Dermis microvascular lymphatic vessel endothelial cell (primary cell): ENCODE measurements at regions not wholly inside any gene's neighbourhood (a gene's known extent, or its start where the extent isn't known, plus 50 kb on each side); places are given as distances from the start of the nearest gene placed in this dataset.
"Not testable (repeated sequence)": the region's sequence is repeated elsewhere in the genome, so short reads cannot be mapped to it uniquely, and the experiment has no call there.

Source experiments
- DNase-seq, 2 donors: peaks; one replicate each; pipeline versions ENCODE4 v3.0.0 to v3.0.0-alpha.2; 2010; ENCODE audit warnings: low read depth in 2 of 2

DNA sequence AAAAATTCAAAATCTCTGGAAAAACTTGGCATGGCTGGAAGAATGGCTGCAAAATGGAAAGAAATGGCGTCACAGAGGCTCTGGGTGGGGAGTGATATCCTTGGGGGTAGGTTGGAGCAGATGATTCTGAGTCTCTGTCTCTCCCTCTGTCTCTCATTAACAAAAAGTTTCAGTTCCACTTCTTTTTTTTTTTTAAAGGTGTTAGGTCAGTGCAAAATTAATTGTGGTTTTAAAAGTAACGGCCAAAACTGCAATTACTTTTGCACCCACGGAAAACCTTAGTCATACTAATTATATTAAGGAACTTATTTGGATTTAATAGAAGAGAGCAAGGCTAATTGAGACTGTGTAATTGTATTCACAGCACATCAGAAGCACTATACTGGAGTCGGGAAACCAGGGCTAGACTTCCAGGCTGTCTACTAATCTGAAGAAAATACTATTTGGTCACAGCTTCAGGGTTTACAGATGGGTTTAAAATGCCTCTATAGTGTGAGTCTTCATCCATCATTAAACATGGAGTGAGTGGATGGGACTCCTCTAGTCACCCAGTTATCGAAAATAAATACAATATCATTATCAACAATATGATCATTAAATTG is 289.1 kb upstream of the PLD5 start:
- no peak for DNase-seq

DNA sequence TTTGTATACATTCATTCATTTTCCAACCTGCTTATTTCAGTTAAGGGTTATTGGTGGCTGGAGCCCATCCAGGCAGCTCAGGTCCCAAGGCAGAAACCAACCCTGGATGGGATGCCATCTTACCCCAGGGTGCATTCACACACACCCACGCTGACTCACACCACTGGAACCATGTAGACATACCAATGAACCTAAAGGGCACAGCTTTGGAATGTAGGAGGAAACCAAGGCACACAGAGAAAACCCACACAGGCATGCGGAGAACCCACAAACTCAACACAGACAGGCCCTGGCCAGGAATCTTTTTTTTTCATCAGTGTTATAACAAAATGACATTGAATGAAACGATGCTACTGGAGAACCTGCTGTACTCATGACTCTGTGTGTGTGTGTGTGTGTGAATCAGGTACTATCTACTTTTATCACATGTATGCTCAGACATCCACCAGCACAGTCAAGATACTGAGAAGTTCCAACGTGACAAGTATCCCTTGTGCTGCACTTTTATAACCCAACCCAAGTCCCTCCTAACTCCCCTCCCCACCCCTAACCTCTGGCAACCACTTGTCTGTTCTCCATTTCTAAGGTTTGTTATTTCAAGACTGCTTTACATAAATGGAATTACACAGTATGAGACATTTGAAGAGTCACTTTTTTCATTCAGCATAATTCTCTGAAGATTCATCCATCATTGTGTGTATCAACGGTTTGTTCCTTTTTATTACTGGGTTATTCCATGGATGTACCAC is 286.8 kb upstream of the PLD5 start:
- DNase-seq: no peak

DNA sequence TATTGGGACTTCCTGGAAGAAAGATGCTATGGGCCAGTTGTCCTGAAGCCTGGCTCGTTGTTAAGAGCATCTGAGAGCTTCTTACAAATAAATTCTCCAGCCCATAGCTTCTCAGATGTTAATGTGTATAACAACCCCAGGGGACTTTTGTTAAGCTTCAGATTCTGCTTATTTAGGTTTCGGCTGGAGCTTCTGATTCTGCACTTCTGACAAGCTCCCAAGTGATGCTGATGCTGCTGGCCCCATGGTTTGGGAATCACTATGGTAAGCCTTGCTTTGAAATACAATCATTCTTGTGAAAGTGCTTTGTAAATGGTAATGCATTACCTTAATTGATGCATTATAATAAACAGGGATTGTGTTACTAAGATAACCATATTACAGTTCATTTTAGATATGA is 281.8 kb upstream of the PLD5 start:
- DNase-seq: no peak

DNA sequence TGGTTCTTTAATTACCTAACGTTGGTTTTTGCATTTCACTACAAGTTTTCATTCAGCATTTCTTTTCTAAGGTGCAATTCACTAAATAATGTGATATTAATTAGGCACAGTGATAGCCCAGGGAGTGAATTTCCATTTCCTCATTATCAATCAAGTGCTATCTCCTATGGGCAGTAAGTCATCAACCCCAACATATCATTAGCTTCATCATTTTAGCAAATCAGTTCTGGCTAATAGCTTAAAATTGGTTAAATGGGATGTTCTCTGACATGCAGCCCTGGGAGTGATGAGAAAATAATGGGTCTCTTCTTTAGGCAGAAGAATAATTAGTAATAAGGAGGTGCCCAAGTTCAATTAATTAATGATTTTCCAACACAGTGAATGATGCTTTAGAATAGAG is 280.9 kb upstream of the PLD5 start:
- DNase-seq: not testable (repeated sequence)

DNA sequence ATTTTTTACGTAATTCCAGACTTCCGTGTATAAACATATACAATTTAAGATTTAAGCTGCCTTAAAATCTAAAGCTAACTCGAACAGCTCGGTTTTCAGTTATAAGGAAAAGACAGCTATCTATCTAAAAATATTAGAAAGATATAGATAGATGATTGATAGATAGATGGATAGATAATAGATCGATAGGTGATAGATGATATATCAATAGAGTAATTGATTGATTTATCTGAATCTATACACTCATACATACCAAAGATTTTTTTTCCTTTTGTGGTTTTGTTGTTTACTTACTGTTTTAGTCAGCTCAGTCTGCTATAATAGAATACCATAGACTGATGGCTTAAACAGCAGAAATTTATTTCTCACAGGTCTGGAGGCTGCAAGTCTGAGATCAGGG is 278.5 kb upstream of the PLD5 start:
- no peak for DNase-seq

DNA sequence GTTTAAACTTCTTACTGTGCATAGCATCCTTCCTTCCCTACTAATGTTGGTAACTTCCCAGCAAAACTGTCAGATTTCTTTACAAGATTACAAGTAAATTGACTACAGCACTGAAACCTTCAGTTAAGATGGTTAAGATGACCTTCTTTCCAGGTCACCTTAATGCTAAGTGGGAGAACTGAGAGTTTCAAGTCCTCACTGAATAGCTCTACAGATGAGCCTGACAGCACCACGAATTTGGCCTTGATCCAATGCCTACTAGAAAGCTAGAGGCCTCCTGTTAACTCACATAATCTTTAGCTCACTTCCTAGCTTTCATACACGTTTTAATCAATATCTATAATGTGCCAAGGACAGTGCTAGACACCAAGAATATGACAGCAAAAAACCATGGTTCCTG is 276.0 kb upstream of the PLD5 start:
- no peak for DNase-seq

DNA sequence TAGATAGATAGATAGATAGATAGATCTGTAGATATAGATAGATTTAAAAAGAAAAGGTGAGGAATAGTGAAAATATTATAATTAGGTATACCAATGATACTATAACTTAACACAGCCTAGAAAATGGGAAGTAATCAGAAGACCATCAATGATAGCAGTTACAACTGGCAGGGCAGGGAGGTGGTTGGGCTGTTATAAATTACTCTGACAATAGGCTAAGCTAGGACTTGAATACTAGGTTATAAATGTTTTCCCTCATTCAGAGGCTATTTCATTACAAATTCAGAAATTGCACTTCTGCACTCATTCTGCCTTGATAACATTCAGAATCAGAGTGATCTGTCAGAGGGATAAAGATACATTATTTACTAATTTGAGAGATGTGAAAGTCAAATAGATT is 273.4 kb upstream of the PLD5 start:
- DNase-seq: no peak

DNA sequence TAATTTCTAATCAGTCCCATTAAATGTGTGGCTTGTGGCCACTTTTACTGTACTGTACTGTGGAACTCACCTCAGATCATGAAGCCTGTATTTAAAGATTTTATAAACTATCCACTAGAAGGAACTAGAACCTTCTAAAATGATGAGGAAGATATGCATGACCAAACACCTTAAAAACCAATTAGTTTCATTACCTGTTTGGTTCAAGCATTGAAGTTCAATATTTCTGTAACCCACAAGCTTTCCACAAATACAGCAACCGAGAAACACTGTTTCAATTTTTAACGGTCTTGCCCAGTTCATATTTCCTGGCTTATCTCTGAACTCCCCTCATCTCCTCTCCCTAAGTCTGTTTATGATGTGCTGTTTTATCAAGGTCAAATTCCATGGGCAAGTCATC is 264.3 kb upstream of the PLD5 start:
- DNase-seq: no peak

DNA sequence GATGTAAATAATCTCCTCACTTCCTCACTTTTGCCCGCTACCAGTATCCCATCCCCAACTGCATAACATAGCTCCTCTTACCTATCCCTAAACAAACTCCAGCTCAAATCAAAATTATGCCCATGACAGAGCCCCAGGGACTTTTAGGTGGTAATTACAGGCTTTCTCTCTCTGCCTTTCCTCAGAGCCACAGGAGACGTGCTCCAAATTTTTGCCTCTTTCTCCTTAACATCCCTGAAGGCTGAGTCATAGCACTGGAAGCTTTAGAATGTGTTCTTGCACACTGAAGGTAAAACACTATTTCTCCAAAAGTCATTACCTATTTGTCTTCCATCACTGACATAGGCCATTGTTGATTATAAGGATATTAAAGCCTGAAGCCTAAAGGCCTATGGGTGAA is 263.5 kb upstream of the PLD5 start:
- no peak for DNase-seq

DNA sequence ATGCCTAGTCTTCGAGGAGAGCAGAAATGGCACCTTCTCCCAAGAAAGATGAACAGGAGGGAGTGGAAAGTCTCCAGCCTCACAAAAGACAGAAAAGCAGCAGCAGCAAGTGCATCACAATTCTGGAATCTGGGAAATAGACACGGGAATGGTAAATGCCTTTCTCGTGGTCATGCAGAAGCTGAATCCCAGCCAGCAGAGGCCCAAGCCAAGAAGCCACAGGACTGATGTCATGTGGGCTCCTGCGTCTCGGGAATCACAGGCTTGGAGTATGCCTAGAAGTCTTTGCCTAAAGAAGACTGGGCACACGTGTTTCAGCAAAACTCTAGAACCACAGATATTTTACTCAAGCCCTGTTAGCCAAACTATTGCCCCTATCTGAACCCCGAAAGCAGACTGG is 260.3 kb upstream of the PLD5 start:
- no peak for DNase-seq

DNA sequence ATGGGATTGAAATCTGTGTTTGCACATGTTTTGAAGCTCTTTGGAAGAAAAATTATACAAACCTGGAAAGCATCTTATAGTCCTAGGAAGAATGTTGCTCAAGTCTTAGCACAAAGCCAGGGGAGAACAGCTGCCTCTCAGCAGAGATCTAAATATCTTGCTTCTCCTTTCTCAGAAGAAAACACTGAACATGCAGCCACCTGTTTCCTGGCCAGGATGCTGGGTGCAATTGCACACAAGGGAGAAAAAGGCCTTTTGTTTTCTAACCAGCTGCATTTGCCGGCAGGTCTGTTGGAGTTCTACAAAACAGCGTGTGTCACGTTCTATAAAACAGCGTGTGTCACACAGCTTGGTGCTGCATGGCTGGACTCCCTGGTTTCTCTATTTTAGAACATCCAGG is 259.6 kb upstream of the PLD5 start:
- no peak for DNase-seq

DNA sequence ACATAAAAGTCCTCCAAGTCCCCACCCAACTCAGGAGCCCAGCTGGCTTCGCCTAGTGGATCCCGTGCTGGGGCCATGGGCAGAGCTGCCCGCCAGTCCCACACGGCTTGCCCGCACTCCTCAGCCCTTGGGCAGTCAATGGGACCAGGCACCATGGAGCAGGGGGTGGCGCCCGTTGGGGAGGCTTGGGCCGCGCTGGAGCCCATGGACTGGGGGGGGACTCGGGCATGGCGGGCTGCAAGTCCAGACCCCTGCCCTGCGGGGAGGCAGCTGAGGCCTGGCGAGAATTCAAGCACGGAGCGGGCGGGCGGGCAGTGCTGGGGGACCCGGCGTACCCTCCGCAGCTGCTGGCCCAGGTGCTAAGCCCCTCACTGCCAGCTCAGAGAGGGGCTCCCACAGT is 249.8 kb upstream of the PLD5 start:
- DNase-seq: no peak

DNA sequence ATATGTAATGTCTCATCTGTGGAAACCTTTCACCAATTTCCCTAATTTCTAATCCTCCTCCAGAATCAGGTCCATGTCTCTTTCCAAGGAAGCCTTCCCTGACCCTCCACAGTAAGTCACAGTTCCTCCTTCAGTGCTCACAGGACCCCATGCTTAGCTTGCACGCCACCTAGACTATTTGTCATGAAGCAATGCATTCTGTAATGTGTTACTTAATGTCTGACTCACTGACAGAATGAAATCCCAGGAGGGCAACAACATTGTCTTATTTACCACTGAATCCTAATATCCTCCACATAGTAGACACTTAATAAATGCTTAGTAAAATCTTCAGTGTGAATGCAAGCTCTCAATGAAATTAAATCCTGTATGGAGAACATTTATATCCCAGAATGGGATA is 245.9 kb upstream of the PLD5 start:
- DNase-seq: no peak

DNA sequence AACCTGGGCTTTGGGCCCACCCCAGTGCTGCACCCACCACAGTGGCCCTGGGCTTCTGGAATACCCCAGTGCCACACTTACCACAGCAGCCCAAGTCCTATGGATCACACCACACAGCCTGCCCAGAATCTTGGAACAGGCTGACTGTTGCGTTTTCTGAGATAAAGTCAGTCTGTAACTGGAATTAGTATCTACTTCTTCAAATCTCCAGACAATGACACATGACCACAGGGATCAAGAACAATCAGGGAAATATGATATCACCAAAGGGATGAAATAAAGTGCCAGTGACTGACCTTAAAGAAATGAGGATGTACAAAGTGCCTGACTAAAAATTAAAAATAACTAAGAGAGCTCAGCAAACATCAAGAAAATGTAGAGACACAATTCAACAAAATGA is 239.7 kb upstream of the PLD5 start:
- no peak for DNase-seq

DNA sequence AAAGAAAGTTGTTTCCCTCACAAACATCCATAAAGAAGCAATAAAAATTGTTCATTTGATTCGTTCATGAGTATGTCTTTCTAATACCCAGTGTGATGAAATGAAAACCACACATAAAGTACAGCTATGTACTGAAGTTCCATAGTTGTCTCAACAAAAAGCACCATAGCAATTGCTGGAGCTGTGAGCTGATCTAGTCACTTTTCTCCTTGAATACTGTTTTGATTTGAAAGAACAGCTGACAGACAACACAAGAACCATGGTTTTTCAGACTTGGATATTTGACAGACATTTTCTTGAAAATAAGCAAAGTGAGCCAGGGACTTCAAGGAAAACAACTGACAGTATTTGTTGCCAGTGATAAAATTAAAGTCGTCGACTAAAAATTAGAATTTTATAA is 237.1 kb upstream of the PLD5 start:
- DNase-seq: no peak

DNA sequence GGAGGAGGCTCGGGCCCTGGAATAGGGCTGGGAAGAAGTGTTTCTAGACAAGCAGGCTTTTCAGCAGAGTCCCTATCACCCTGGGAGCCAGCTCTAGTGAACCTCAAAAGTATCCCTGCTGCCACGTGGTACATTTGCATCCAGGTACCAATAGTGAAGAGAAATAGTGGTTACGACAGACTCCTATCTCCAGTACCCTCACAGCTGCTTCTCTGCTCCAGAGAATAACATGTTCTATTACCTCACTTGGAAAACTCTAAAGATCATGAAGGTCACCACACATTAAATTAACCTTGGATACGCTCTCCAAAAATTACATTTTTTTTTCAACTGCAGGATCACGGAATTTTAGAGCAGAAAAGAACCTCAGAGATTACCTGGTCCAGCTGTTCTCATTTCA is 230.4 kb upstream of the PLD5 start:
- DNase-seq: no peak

DNA sequence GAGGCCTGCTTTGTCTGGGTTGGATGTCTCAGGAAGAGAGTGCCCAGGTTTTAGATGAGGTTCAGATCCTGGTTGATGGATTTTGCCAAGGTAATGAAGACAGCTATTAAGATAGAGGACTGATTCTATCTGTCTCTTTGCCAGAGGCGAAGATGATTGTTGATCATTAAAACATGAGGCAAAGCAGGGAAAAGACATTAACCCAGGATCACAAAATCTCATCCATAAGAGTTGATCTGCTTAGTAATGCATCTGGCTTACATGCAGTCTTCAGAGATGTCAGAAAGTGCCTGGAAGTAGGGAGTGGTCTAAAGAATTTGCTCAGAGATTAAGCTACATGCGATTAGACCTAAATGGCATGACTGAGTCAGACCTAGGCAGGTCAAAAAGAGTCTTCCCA is 229.6 kb upstream of the PLD5 start:
- DNase-seq: no peak

DNA sequence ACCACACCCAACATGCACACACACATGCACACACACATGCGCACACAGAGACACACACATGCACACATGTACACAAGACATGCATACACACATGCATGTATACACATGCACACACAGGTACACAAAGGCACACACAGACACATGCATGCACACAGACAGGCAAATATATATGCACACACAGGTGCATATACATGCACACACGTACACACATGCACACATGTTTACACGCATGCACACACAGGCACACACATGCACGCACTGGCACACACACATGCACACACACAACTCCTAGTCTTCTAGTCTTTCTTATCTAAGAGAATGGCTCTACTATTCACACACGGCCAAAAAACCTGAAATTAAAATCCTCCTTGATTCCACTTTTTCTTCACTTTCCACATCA is 222.7 kb upstream of the PLD5 start:
- no peak for DNase-seq

DNA sequence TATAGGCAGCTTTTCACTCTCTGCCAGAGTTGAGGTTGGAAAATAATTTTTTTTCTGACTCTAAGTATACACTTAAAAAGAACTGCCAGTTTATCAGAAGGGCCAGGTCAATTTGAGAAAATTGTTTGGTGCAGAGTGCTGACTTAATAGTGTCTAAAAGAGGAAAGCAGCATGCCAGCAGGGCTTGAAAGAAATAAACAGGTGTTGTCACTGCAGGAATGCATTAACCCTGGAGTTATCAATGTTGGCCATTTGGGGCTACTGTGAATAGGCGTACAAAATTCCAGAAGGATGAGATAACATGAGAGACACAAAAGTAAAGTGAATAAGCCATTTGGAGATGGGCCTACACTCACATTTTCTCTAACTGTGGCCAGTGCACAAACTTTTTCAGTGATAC is 220.6 kb upstream of the PLD5 start:
- no peak for DNase-seq

DNA sequence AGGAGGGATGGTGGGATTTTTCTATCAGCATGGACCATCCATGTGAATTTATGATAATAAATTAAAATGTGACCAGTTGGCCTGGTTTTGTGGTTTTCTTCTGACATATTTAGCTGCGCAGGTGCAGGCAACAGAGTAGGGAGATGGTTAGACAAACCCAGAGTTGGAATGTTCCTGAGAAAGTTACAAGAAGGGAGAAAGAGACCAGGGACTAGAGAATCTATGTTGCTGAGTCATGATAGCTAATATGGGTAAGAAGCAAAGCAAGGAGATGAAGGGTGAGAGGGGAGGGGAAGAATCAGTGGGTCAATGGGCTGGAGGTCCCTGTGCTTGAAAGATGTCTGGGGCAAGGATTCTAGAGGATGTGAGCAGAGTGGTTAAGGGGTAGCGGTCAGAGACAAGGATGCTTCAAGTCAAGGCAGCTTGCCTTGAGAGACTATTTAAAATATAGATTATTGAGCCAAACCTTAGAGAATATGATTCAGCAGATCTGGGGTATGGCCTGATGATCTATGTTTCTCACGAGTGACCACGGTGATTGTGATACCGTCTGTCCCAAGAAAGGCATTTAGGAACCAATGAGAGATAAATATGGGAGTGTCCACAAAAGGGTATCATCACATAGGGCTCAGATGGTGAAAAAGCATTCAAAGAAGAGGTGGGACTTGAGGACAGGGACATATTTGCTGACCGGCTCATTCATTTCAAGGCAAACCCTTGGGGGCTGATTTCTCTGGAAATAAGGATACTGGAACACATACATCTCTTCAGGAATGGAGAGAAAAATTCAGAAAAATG is 219.7 kb upstream of the PLD5 start:
- DNase-seq: no peak

DNA sequence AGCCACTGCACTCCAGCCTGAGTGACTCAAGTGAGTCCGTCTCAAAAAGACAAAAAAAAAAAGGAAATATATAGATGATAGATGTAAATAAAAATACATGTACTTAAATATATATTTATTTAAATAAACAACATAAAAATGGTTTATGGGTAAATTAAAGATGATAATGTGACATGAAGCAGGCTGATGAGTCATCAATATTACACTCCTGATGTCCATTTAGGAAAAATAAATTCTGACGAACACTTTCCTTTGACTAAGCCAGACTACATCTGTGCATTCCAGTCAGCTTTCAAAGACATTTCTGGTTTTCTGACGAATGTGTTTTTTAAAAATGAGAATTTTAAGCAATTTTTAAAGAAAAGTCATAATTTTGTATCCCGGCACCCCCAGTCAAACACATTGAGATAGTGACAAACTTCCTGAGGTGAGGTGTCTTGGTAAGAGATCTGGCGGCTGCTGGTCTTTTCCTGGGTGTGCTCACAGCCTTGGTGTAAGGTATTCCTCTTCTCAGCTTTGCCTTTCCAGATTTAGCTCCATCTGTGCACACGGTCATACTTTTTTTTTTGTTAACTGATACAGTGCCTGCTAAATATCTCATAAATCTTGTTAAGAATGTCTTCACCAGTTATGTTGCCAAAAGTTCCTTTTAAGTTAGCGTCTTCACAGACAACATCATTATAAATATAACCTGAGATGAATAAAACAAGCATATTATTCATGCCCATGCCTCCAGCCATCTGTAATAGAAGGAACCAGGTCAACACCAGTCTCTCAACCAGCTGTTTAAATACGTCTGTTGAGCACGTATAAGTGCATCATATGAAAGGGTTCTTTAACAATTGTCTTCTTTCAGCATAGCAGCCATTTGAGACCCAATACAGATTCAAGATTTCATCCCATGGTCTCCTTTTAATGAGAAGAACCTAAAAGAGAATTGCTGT is 214.5 kb upstream of the PLD5 start:
- no peak for DNase-seq

DNA sequence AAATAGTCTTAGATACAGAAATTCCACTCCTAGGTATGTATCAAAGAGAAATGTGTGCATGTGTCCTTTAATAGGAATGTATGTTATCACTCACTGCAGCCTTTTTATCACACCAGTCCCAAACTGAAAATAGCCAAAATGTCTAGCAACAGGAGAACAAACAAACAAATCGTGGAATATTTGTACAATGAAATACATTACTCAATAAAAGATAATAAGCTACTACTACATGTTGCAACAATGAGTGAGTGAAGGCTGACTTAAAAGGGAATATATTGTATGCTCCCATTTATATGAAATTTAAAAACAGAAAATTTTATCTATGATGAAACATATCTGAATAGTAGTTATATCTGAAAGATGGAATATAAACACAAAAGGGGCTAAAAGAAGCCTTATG is 212.1 kb upstream of the PLD5 start:
- DNase-seq: no peak
